HEK293 (cell line): ENCODE measurements at regions not wholly inside any gene's neighbourhood (a gene's known extent, or its start where the extent isn't known, plus 50 kb on each side); places are given as distances from the start of the nearest gene placed in this dataset.

Source experiments
- CTCF ChIP-seq: fragments of 450-650 bp; formaldehyde crosslinking; IDR thresholded peaks from 2 replicates; pipeline ENCODE4 v1.5.1; 2016; ENCODE audit warnings: missing biosample characterization, missing genetic modification characterization
- ZBTB20 ChIP-seq: fragments of 450-650 bp; formaldehyde crosslinking; IDR thresholded peaks from 2 replicates; pipeline ENCODE4 v1.5.1; 2016; ENCODE audit warnings: missing biosample characterization, missing genetic modification characterization
- ZBTB21 ChIP-seq: fragments of 450-650 bp; formaldehyde crosslinking; IDR thresholded peaks from 2 replicates; pipeline ENCODE4 v1.5.1; 2017; ENCODE audit warnings: missing biosample characterization, missing genetic modification characterization
- ZBTB26 ChIP-seq: fragments of 450-650 bp; formaldehyde crosslinking; optimal IDR thresholded peaks from 2 replicates; pipeline ENCODE3; 2016; ENCODE audit warnings: missing biosample characterization, mild to moderate bottlenecking, missing genetic modification characterization
- ZNF114 ChIP-seq: fragments of 450-650 bp; formaldehyde crosslinking; IDR thresholded peaks from 2 replicates; pipeline ENCODE4 v1.5.0; 2017; ENCODE audit warnings: missing biosample characterization, missing genetic modification characterization
- ZNF416 ChIP-seq: fragments of 450-650 bp; formaldehyde crosslinking; IDR thresholded peaks from 2 replicates; pipeline ENCODE4 v1.5.1; 2016; ENCODE audit warnings: missing biosample characterization, missing genetic modification characterization
- ZNF514 ChIP-seq: fragments of 450-650 bp; formaldehyde crosslinking; IDR thresholded peaks from 2 replicates; pipeline ENCODE4 v1.5.1; 2016; ENCODE audit warnings: missing biosample characterization, missing genetic modification characterization
- ZNF785 ChIP-seq: fragments of 450-650 bp; formaldehyde crosslinking; IDR thresholded peaks from 2 replicates; pipeline ENCODE4 v1.5.1; 2016; ENCODE audit warnings: missing biosample characterization, missing genetic modification characterization
- ZNF792 ChIP-seq: fragments of 450-650 bp; formaldehyde crosslinking; IDR thresholded peaks from 2 replicates; pipeline ENCODE4 v1.5.1; 2016; ENCODE audit warnings: missing biosample characterization, missing genetic modification characterization
- ZSCAN16 ChIP-seq: fragments of 450-650 bp; formaldehyde crosslinking; IDR thresholded peaks from 2 replicates; pipeline ENCODE4 v1.5.1; 2016; ENCODE audit warnings: missing biosample characterization, missing genetic modification characterization

GRCh38 chr10:78760463-78761310, 308.1 kb upstream of the ZMIZ1 start:
- TF ChIP-seq ZSCAN16 (tag by site-specific recombination) (no peak), ZNF785 (tag by site-specific recombination) (no peak), CTCF (tag by site-specific recombination) (no peak), ZBTB21 (tag by site-specific recombination) (no peak), ZNF114 (no peak), ZBTB20 (no peak), ZNF792 (tag by site-specific recombination) (no peak), ZNF514 (tag by site-specific recombination) (no peak), ZBTB26 (tag by site-specific recombination) (no peak), ZNF416 (tag by site-specific recombination) (no peak)
